K562 (cell line): ENCODE measurements at regions not wholly inside any gene's neighbourhood (a gene's known extent, or its start where the extent isn't known, plus 50 kb on each side); places are given as distances from the start of the nearest gene placed in this dataset.
"Not testable (repeated sequence)": the region's sequence is repeated elsewhere in the genome, so short reads cannot be mapped to it uniquely, and the experiment has no call there.

Experiments
- ATAC-seq: fragments of 200-7000 bp; cut with Tn5 transposase; 3 replicates; pipeline ENCODE4 v1.9.1; 2020; ENCODE audit warnings: moderate library complexity
- BruUV-seq: library from RNA; stranded (reverse); fragments of 400-500 nt; replicated peaks from 2 replicates; lab custom pipeline; 2021; lab: Mats Ljungman, UMichigan
- CTCF ChIA-PET: fragments of 300-600 bp; formaldehyde crosslinking; extraction: SDS; loops from one replicate; lab custom pipeline; 2021; ENCODE audit warnings: low intra/inter-chr PET ratio; lab: Yijun Ruan, JAX
- POLR2A ChIA-PET: fragments of 300-600, 350-650 bp; sonication (Branson Sonifier 250); formaldehyde crosslinking; extraction: SDS; loops from one replicate; lab custom pipeline; 2021; ENCODE audit warnings: antibody characterized with exemption, inconsistent platforms; lab: Yijun Ruan, JAX
- DNase-seq, 4 experiments: peaks; one replicate each; pipeline versions ENCODE4 v3.0.0 to v3.0.0-alpha.2; 2011 to 2018; ENCODE audit warnings: low spot score in 3 of 4, mixed read lengths in 3 of 4; ENCODE audit errors: extremely low read depth in 1 of 4
- FAIRE-seq: peaks from 2 replicates; lab custom pipeline; 2011; peaks lifted over from hg19 to GRCh38; lab: Jason Lieb, UNC
- H2AFZ ChIP-seq: 2 replicates; pipeline ENCODE4 v1.6.0; 2011; ENCODE audit warnings: low read depth, low read length, control low read depth, inconsistent platforms
- H3K27ac ChIP-seq: fragments of 200-600 bp; 3 replicates; pipeline ENCODE4 v1.8.0; 2011; ENCODE audit warnings: low read depth, mild to moderate bottlenecking, control low read depth, inconsistent platforms, low read length, moderate library complexity, mixed read lengths; ENCODE audit errors: extremely low read depth
- H3K27me3 ChIP-seq, 2 experiments: fragments of 300-600 bp in 1 of 2; 2 replicates in 1 of 2; 3 replicates in 1 of 2; pipeline versions ENCODE4 v1.6.0 to v1.8.0; 2011; ENCODE audit warnings: inconsistent platforms in 2 of 2, low read length in 2 of 2, mild to moderate bottlenecking in 1 of 2, mixed read lengths in 1 of 2, moderate library complexity in 1 of 2; ENCODE audit not compliant: control insufficient read depth in 2 of 2, insufficient read depth in 2 of 2
- H3K36me3 ChIP-seq: fragments of 300-600 bp; 3 replicates; pipeline ENCODE4 v1.8.0; 2011; ENCODE audit warnings: mild to moderate bottlenecking, low read length, inconsistent platforms; ENCODE audit not compliant: control insufficient read depth, insufficient read depth
- H3K4me1 ChIP-seq, 2 experiments: fragments of 200-600 bp in 1 of 2; replicated peaks in 1 of 2; 2 replicates in 1 of 2; 3 replicates in 1 of 2; pipeline versions ENCODE4 v1.5.1 to v1.8.0; 2011; ENCODE audit warnings: inconsistent platforms in 2 of 2, low read length in 2 of 2, mild to moderate bottlenecking in 1 of 2, mixed read lengths in 1 of 2, moderate library complexity in 1 of 2; ENCODE audit not compliant: control insufficient read depth in 2 of 2, insufficient read depth in 2 of 2
- H3K4me2 ChIP-seq: 2 replicates; pipeline ENCODE4 v1.6.1; 2011; ENCODE audit warnings: low read length, control low read depth, inconsistent platforms, mixed read lengths; ENCODE audit not compliant: insufficient read depth
- H3K4me3 ChIP-seq: fragments of 200-600 bp; sonication (generic), shearing (Covaris generic); 2 replicates; pipeline ENCODE4 v1.5.1; 2016; ENCODE audit warnings: control low read depth, inconsistent platforms
- H3K79me2 ChIP-seq: fragments of 200-600 bp; 3 replicates; pipeline ENCODE4 v1.8.0; 2011; ENCODE audit warnings: low read length, inconsistent platforms; ENCODE audit not compliant: control insufficient read depth, insufficient read depth
- H3K9ac ChIP-seq, 2 experiments: 2 replicates each; pipeline versions ENCODE4 v1.6.0 to v1.6.1; 2011; ENCODE audit warnings: low read depth in 2 of 2, low read length in 2 of 2, control low read depth in 1 of 2, inconsistent platforms in 1 of 2, mild to moderate bottlenecking in 1 of 2, mixed read lengths in 1 of 2; ENCODE audit not compliant: insufficient read depth in 1 of 2
- H3K9me1 ChIP-seq: one replicate; pipeline ENCODE4 v1.6.0; 2011; ENCODE audit warnings: inconsistent platforms, mild to moderate bottlenecking, low read length, moderate library complexity; ENCODE audit not compliant: control insufficient read depth, insufficient read depth
- H3K9me3 ChIP-seq: replicated peaks from 2 replicates; pipeline ENCODE4 v1.5.1; 2011; ENCODE audit warnings: low read depth, low read length, inconsistent platforms; ENCODE audit not compliant: control insufficient read depth, insufficient read depth
- H4K20me1 ChIP-seq: replicated peaks from 2 replicates; pipeline ENCODE4 v1.6.1; 2011; ENCODE audit warnings: low read length, inconsistent platforms, mixed read lengths; ENCODE audit not compliant: control insufficient read depth, insufficient read depth
- FUS ChIP-seq: fragments of 200-400 bp; formaldehyde crosslinking; optimal IDR thresholded peaks from 2 replicates; pipeline ENCODE3; 2017; ENCODE audit warnings: low read depth, low read length
- RBM25 ChIP-seq: fragments of 200-400 bp; formaldehyde crosslinking; IDR thresholded peaks from 2 replicates; pipeline ENCODE4 v1.6.1; 2018; ENCODE audit warnings: low read length, low read depth, moderate library complexity; ENCODE audit not compliant: severe bottlenecking
- ZBTB33 ChIP-seq: sonication (generic); formaldehyde crosslinking; IDR thresholded peaks from 2 replicates; pipeline ENCODE4 v1.8.1; 2023; ENCODE audit warnings: mild to moderate bottlenecking, missing genetic modification reagents
- ZNF146 ChIP-seq: IDR thresholded peaks from one replicate; pipeline ENCODE4 v1.6.1; 2018; ENCODE audit warnings: missing compliant biosample characterization; ENCODE audit not compliant: unreplicated experiment
- WGBS: fragments of 100-300 bp; shearing (Covaris generic); methylation state at CpG from one replicate; pipeline ENCODE4 v1.1.6; 2016; ENCODE audit warnings: low coverage, mixed read lengths; ENCODE audit not compliant: insufficient coverage; ENCODE audit errors: missing lambda C conversion rate; 5-methylcytosine and 5-hydroxymethylcytosine counted together
- in situ Hi-C: fragments of 300-500 bp; cut with MboI; formaldehyde crosslinking; loops from 4 replicates; pipeline ENCODE4 v1.15.0; 2018; ENCODE audit warnings: inconsistent platforms, mixed read lengths
- intact Hi-C: fragments of 100-400 bp; cut with micrococcal nuclease; formaldehyde crosslinking; loops from 2 replicates; pipeline ENCODE4 v1.14.2; 2022

DNA sequence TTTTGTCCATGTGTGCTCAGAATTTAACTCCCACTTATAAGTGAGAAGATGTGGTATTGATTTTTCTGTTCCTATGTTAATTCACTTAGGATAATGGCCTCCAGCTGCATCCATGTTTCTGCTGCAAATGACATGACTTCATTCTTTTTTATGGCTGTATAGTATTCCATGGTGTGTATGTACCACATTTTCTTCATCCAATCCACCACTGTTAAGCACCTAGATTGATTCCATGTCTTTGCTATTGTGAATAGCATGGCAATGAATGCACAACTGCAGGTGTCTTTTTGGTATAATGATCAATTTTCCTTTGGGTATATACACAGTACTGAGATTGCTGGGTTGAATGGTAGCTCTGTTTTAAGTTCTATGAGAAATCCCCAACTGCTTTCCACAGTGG is 657.7 kb downstream of the ETNK1 start:
- H3K9me1 ChIP-seq = no peaks in the 10 kb centered on the region
- no peak for ATAC-seq

DNA sequence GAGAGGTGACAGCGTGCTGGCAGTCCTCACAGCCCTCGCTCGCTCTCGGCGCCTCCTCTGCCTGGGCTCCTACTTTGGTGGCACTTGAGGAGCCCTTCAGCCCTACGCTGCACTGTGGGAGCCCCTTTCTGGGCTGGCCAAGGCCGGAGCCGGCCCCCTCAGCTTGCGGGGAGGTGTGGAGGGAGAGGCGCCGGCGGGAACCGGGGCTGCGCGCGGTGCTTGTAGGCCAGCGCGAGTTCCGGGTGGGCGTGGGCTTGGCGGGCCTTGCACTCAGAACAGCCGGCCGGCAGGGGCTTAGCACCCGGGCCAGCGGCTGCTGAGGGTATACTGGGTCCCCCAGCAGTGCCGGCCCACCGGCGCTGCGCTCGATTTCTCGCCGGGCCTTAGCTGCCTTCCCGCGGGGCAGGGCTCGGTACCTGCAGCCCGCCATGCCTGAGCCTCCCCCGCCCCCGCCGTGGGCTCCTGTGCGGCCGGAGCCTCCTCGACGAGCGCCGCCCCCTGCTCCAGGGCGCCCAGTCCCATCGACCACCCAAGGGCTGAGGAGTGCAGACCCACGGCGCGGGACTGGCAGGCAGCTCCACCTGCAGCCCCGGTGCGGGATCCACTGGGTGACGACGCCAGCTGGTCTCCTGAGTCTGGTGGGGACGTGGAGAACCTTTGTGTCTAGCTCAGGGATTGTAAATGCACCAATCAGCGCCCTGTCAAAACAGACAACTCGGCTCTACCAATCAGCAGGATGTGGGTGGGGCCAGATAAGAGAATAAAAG is 661.0 kb downstream of the ETNK1 start:
- TF ChIP-seq ZBTB33 (CRISPR knock-in tag) = peak; percentile 75
- H2AFZ ChIP-seq, H3K9me1 ChIP-seq, ATAC-seq, H3K27ac ChIP-seq, DNase-seq, in situ Hi-C loops, H4K20me1 ChIP-seq, H3K27me3 ChIP-seq, H3K9me3 ChIP-seq, H3K4me2 ChIP-seq, BruUV-seq, POLR2A ChIA-PET, H3K36me3 ChIP-seq, H3K4me3 ChIP-seq, FAIRE-seq, intact Hi-C loops, H3K79me2 ChIP-seq, CTCF ChIA-PET, H3K4me1 ChIP-seq, H3K9ac ChIP-seq: not testable (repeated sequence)
- 78% methylated on average over 17 of the region's 57 CpGs for WGBS

More for the DNA sequence above, 657.7 kb downstream of the ETNK1 start:
- H3K79me2 ChIP-seq = no peaks in the 10 kb centered on the region
- POLR2A ChIA-PET = no interaction called here
- no peaks in the 10 kb centered on the region for H3K27me3 ChIP-seq
- DNase-seq (no peak), FAIRE-seq (no peak)
- no TSS peak for BruUV-seq
- TF ChIP-seq RBM25 (peak; percentile 53), FUS (no peak), ZNF146 (CRISPR knock-in tag) (peak; percentile 90)
- no peak overlapping the region for H2AFZ ChIP-seq
- H3K4me3 ChIP-seq = no peak overlapping the region
- CTCF ChIA-PET = no interaction called here
- no peaks in the 10 kb centered on the region for H3K36me3 ChIP-seq
- H3K4me2 ChIP-seq = no peak overlapping the region
- in situ Hi-C loops (no loop called here), intact Hi-C loops (no loop called here)
- no peaks in the 10 kb centered on the region for H4K20me1 ChIP-seq
- no peaks in the 10 kb centered on the region for H3K4me1 ChIP-seq
- H3K9ac ChIP-seq = no peak overlapping the region
- no peaks in the 10 kb centered on the region for H3K9me3 ChIP-seq
- no peak overlapping the region for H3K27ac ChIP-seq
